Skeletal muscle tissue (tissue), 3 donors: ENCODE measurements at regions not wholly inside any gene's neighbourhood (a gene's known extent, or its start where the extent isn't known, plus 50 kb on each side); places are given as distances from the start of the nearest gene placed in this dataset.

Experiments used
- H3K27ac ChIP-seq: one replicate; pipeline ENCODE4 v1.7.0; 2013; ENCODE audit warnings: mild to moderate bottlenecking, low read depth, low read length, inconsistent platforms
- H3K27me3 ChIP-seq, 3 donors: one replicate each; pipeline ENCODE4 v1.7.0; 2013; ENCODE audit warnings: low read length in 3 of 3; ENCODE audit not compliant: control insufficient read depth in 3 of 3, insufficient read depth in 3 of 3
- H3K36me3 ChIP-seq, 3 donors: one replicate each; pipeline ENCODE4 v1.7.0; 2013; ENCODE audit warnings: low read length in 3 of 3; ENCODE audit not compliant: control insufficient read depth in 3 of 3, insufficient read depth in 3 of 3
- H3K4me1 ChIP-seq, 3 donors: one replicate each; pipeline ENCODE4 v1.7.0; 2013; ENCODE audit warnings: low read length in 3 of 3, mild to moderate bottlenecking in 3 of 3; ENCODE audit not compliant: control insufficient read depth in 3 of 3, insufficient read depth in 3 of 3
- H3K4me3 ChIP-seq, 3 donors: one replicate each; pipeline ENCODE4 v1.7.0; 2013; ENCODE audit warnings: low read length in 3 of 3
- H3K9ac ChIP-seq, 3 donors: one replicate each; pipeline ENCODE4 v1.7.0; 2013; ENCODE audit warnings: low read length in 3 of 3, mild to moderate bottlenecking in 3 of 3, moderate library complexity in 2 of 3, low read depth in 1 of 3
- H3K9me3 ChIP-seq, 3 donors: one replicate each; pipeline ENCODE4 v1.7.0; 2013; ENCODE audit warnings: low read length in 3 of 3; ENCODE audit not compliant: control insufficient read depth in 3 of 3
- donor health status: Osteomylitis.

DNA sequence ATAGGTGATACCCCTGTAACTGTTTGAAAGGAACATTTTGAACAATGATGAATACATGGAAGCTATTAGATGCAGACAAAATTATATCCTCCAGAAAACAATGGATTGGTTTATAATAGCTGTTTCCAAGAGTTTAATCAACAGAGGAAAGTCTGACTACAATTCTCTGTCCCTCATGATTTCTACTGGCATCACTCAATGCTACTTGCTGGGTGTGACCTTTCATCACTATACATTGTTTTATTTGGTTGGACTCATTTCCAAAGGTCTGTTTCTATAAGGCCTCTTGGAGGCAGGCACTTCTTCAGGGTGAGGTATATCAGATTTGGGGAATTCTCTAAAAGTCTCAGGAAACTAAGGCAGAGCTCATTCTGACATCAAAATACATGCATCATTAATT is 636.1 kb upstream of the SLC8A1 start:
- no peak overlapping the region for H3K4me3 ChIP-seq
- H3K4me1 ChIP-seq = no peaks in the 10 kb centered on the region
- H3K36me3 ChIP-seq = no peaks in the 10 kb centered on the region
- H3K27me3 ChIP-seq = no peaks in the 10 kb centered on the region
- H3K27ac ChIP-seq = no peak overlapping the region
- no peaks in the 10 kb centered on the region for H3K9me3 ChIP-seq
- no peak overlapping the region for H3K9ac ChIP-seq

DNA sequence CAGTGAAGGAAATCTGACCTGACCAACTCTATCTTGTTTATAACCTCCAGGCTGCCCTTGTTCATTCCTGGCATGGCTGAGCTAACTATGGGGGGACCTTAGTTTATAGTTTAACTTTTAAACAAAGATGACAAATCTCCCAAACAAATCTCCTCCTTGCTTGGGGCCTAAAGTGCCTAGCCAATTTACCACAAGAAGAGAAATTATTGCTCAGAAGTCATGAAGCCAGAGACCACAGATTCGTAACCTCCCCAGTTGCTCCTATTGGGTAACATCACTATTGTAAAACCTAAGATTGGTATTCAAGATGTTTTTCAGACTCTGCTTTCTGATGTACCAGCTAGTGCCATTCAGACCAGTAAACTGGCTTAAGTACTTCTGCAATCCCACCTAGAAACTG is 649.4 kb upstream of the SLC8A1 start:
- Histone ChIP-seq H3K9me3 (no peaks in the 10 kb centered on the region), H3K4me1 (no peaks in the 10 kb centered on the region), H3K36me3 (no peaks in the 10 kb centered on the region), H3K4me3 (no peak overlapping the region), H3K9ac (no peak overlapping the region), H3K27me3 (no peaks in the 10 kb centered on the region), H3K27ac (no peak overlapping the region)

DNA sequence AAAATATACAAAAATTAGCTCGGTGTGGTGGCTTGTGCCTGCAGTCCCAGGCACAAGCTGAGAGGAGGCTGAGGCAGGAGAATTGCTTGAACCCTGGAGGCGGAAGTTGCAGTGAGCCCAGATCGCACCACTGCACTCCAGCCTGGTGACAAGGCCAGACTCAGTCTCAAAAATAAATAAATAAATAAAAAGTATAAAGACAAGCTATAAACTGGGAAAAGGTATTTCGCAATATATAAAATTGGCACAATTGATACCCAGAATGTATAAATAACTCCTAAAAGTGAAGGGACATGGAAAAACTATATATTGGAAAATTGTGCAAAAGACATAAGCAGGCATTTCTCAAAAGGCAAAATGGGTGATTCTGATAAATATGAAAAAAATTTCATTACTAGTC is 657.9 kb upstream of the SLC8A1 start:
- no peak overlapping the region for H3K4me3 ChIP-seq
- H3K27me3 ChIP-seq = no peaks in the 10 kb centered on the region
- H3K9ac ChIP-seq = no peak overlapping the region
- H3K27ac ChIP-seq = no peak overlapping the region
- no peaks in the 10 kb centered on the region for H3K36me3 ChIP-seq
- no peaks in the 10 kb centered on the region for H3K4me1 ChIP-seq
- H3K9me3 ChIP-seq = no peaks in the 10 kb centered on the region

DNA sequence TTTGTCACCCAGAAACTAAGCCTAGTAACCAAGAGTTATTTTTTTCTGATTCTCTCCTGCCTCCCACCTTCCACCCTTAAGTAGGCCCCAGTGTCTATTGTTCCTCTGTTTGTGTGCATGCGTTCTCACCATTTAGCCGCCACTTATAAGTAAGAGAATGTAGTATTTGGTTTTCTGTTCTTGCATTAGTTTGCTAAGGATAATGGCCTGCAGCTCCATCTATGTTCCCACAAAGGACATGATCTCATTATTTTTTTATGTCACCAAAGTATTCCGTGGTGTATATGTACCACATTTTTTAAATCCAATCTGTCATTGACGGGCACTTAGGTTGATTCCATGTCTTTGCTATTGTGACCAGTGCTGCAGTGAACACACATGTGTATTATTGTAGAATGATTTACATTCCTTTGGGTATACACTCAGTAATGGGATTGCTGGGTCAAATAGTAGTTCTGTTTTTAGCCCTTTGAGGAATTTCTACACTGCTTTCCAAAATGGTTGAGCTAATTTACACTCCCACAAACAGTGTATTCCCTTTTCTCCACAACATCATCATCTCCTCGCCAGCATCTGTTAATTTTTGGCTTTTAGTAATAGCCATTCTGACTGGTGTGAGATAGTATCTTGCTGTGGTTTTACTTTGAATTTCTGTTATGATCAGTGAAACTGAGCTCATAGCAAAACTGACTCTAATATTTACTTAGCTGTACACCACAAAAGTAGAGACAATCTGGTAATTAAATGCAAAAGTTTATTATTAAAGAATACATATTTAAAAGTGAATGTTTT is 660.1 kb upstream of the SLC8A1 start:
- Histone ChIP-seq H3K27ac (no peak overlapping the region), H3K9me3 (no peaks in the 10 kb centered on the region), H3K4me3 (no peak overlapping the region), H3K9ac (no peak overlapping the region), H3K4me1 (no peaks in the 10 kb centered on the region), H3K27me3 (no peaks in the 10 kb centered on the region), H3K36me3 (no peaks in the 10 kb centered on the region)

- H3K4me1 ChIP-seq = no peaks in the 10 kb centered on the region
- H3K36me3 ChIP-seq = no peaks in the 10 kb centered on the region
- H3K27me3 ChIP-seq = no peaks in the 10 kb centered on the region
- H3K4me3 ChIP-seq = no peak overlapping the region
- H3K9ac ChIP-seq = no peak overlapping the region
- no peak overlapping the region for H3K27ac ChIP-seq
- H3K9me3 ChIP-seq = no peaks in the 10 kb centered on the region
Measured at GRCh38 chr2:41116106-41116797, 664.4 kb upstream of the SLC8A1 start.

- Histone ChIP-seq H3K4me3 (no peak overlapping the region), H3K36me3 (no peaks in the 10 kb centered on the region), H3K9ac (no peak overlapping the region), H3K4me1 (no peaks in the 10 kb centered on the region), H3K9me3 (no peaks in the 10 kb centered on the region), H3K27ac (no peak overlapping the region), H3K27me3 (no peaks in the 10 kb centered on the region)
Measured at GRCh38 chr2:41119489-41119888, 667.6 kb upstream of the SLC8A1 start.

GRCh38 chr2:41123341-41123740 is 671.5 kb upstream of the SLC8A1 start:
- Histone ChIP-seq H3K4me1 (no peaks in the 10 kb centered on the region), H3K36me3 (no peaks in the 10 kb centered on the region), H3K27me3 (no peaks in the 10 kb centered on the region), H3K9ac (no peak overlapping the region), H3K27ac (no peak overlapping the region), H3K4me3 (no peak overlapping the region), H3K9me3 (no peaks in the 10 kb centered on the region)

DNA sequence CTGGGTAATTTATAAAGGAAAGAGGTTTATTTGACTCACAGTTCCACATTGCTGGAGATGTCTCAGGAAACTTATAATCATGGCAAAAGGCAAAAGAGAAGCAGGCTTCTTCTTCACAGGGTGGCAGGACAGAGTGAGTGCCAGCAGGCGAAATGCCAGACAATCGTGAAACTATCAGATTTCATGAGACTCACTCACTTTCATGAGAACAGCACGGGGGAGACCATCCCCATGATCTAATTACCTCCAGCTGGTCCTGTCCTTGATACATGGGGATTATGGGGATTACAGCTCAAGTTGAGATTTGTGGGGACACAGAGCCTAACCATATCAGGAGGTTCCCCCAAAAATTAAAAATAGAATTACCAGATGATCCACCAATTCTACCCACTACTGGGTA is 675.5 kb upstream of the SLC8A1 start:
- Histone ChIP-seq H3K9me3 (no peaks in the 10 kb centered on the region), H3K27ac (no peak overlapping the region), H3K27me3 (no peaks in the 10 kb centered on the region), H3K4me3 (no peak overlapping the region), H3K4me1 (no peaks in the 10 kb centered on the region), H3K9ac (no peak overlapping the region), H3K36me3 (no peaks in the 10 kb centered on the region)

DNA sequence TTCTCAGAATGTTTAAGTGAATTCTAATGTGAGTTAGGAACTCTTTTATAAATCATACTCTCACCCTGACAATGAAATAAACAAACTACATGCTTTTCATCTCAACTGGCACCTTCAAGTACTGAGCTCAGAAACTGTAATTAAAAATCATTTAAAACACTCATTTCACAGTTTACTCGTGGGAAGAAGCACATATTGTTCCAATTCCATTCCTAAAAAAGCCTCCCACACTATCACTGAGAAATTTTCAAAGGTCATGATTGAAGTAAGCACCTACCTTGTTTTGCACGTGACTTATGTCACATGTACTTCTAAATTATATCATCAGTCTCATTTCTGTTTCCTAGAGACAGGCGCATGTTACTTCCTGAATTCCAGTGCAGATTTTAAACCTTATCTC is 678.1 kb upstream of the SLC8A1 start:
- Histone ChIP-seq H3K4me3 (no peak overlapping the region), H3K4me1 (no peaks in the 10 kb centered on the region), H3K36me3 (no peaks in the 10 kb centered on the region), H3K9me3 (no peaks in the 10 kb centered on the region), H3K27me3 (no peaks in the 10 kb centered on the region), H3K27ac (no peak overlapping the region), H3K9ac (no peak overlapping the region)

- H3K27me3 ChIP-seq = no peaks in the 10 kb centered on the region
- H3K9me3 ChIP-seq = no peaks in the 10 kb centered on the region
- no peak overlapping the region for H3K27ac ChIP-seq
- H3K36me3 ChIP-seq = no peaks in the 10 kb centered on the region
- no peaks in the 10 kb centered on the region for H3K4me1 ChIP-seq
- H3K4me3 ChIP-seq = no peak overlapping the region
- H3K9ac ChIP-seq = no peak overlapping the region
Measured at GRCh38 chr2:41137031-41137430, 685.1 kb upstream of the SLC8A1 start.
